H1 (cell line): ENCODE measurements at regions not wholly inside any gene's neighbourhood (a gene's known extent, or its start where the extent isn't known, plus 50 kb on each side); places are given as distances from the start of the nearest gene placed in this dataset.

Source experiments
- EZH2 ChIP-seq: fragments of 200-600 bp; sonication (generic); IDR thresholded peaks from 2 replicates; pipeline ENCODE4 v1.7.1; 2012; ENCODE audit warnings: low read depth, mild to moderate bottlenecking, moderate library complexity, low read length, inconsistent platforms; ENCODE audit not compliant: severe bottlenecking
- HDAC6 ChIP-seq: IDR thresholded peaks from one replicate; pipeline ENCODE4 v1.7.1; 2012; ENCODE audit warnings: low read depth, mild to moderate bottlenecking, inconsistent platforms, low read length, moderate library complexity
- JUN ChIP-seq: IDR thresholded peaks from 2 replicates; pipeline ENCODE4 v1.6.1; 2011; ENCODE audit warnings: low read depth, mild to moderate bottlenecking, improper control_type of control experiment, low read length
- MAFK ChIP-seq: IDR thresholded peaks from 2 replicates; pipeline ENCODE4 v1.6.1; 2012; ENCODE audit warnings: low read depth, mild to moderate bottlenecking, improper control_type of control experiment, low read length
- SAP30 ChIP-seq: fragments of 300-600 bp; sonication (generic); IDR thresholded peaks from 2 replicates; pipeline ENCODE4 v1.7.1; 2012; ENCODE audit warnings: low read length, moderate library complexity, mild to moderate bottlenecking, inconsistent platforms; ENCODE audit not compliant: insufficient read depth, insufficient replicate concordance
- TAF1 ChIP-seq: IDR thresholded peaks from 2 replicates; pipeline ENCODE4 v1.6.1; 2011; ENCODE audit warnings: mild to moderate bottlenecking, low read depth, low read length
- TF ChIP-seq, protein P1 (sequence below): fragments of 300-600 bp; sonication (generic); IDR thresholded peaks from 2 replicates; pipeline ENCODE4 v1.7.1; 2012; ENCODE audit warnings: low read length, moderate library complexity, mild to moderate bottlenecking, inconsistent platforms; ENCODE audit not compliant: insufficient replicate concordance
- TF ChIP-seq, protein P2 (sequence below): IDR thresholded peaks from 2 replicates; pipeline ENCODE4 v1.6.1; 2011; ENCODE audit warnings: low read length, improper control_type of control experiment
- TF ChIP-seq, protein P3 (sequence below): IDR thresholded peaks from 2 replicates; pipeline ENCODE4 v1.6.1; 2012; ENCODE audit warnings: low read length, inconsistent platforms

DNA sequence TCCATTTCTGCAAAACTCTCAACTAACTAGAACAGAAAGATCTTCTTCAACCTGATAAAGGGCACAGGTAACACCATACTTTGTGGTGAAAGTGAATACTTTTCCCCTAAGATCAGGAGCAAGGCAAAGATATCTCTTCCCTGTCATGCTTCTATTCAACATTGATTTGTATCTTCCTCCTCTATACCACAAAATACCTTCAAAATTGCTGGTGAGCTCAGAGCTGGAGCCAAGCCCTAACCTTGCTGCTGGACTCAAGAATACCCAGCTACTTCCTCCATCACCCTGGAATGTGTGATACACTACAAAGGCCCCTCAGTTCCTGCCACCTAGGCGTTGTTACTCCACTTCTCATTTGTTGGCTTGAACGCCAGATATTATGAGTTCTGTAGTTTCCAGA is 499.0 kb downstream of the ACTL7B start (continued):
- TF ChIP-seq, protein P1, sequence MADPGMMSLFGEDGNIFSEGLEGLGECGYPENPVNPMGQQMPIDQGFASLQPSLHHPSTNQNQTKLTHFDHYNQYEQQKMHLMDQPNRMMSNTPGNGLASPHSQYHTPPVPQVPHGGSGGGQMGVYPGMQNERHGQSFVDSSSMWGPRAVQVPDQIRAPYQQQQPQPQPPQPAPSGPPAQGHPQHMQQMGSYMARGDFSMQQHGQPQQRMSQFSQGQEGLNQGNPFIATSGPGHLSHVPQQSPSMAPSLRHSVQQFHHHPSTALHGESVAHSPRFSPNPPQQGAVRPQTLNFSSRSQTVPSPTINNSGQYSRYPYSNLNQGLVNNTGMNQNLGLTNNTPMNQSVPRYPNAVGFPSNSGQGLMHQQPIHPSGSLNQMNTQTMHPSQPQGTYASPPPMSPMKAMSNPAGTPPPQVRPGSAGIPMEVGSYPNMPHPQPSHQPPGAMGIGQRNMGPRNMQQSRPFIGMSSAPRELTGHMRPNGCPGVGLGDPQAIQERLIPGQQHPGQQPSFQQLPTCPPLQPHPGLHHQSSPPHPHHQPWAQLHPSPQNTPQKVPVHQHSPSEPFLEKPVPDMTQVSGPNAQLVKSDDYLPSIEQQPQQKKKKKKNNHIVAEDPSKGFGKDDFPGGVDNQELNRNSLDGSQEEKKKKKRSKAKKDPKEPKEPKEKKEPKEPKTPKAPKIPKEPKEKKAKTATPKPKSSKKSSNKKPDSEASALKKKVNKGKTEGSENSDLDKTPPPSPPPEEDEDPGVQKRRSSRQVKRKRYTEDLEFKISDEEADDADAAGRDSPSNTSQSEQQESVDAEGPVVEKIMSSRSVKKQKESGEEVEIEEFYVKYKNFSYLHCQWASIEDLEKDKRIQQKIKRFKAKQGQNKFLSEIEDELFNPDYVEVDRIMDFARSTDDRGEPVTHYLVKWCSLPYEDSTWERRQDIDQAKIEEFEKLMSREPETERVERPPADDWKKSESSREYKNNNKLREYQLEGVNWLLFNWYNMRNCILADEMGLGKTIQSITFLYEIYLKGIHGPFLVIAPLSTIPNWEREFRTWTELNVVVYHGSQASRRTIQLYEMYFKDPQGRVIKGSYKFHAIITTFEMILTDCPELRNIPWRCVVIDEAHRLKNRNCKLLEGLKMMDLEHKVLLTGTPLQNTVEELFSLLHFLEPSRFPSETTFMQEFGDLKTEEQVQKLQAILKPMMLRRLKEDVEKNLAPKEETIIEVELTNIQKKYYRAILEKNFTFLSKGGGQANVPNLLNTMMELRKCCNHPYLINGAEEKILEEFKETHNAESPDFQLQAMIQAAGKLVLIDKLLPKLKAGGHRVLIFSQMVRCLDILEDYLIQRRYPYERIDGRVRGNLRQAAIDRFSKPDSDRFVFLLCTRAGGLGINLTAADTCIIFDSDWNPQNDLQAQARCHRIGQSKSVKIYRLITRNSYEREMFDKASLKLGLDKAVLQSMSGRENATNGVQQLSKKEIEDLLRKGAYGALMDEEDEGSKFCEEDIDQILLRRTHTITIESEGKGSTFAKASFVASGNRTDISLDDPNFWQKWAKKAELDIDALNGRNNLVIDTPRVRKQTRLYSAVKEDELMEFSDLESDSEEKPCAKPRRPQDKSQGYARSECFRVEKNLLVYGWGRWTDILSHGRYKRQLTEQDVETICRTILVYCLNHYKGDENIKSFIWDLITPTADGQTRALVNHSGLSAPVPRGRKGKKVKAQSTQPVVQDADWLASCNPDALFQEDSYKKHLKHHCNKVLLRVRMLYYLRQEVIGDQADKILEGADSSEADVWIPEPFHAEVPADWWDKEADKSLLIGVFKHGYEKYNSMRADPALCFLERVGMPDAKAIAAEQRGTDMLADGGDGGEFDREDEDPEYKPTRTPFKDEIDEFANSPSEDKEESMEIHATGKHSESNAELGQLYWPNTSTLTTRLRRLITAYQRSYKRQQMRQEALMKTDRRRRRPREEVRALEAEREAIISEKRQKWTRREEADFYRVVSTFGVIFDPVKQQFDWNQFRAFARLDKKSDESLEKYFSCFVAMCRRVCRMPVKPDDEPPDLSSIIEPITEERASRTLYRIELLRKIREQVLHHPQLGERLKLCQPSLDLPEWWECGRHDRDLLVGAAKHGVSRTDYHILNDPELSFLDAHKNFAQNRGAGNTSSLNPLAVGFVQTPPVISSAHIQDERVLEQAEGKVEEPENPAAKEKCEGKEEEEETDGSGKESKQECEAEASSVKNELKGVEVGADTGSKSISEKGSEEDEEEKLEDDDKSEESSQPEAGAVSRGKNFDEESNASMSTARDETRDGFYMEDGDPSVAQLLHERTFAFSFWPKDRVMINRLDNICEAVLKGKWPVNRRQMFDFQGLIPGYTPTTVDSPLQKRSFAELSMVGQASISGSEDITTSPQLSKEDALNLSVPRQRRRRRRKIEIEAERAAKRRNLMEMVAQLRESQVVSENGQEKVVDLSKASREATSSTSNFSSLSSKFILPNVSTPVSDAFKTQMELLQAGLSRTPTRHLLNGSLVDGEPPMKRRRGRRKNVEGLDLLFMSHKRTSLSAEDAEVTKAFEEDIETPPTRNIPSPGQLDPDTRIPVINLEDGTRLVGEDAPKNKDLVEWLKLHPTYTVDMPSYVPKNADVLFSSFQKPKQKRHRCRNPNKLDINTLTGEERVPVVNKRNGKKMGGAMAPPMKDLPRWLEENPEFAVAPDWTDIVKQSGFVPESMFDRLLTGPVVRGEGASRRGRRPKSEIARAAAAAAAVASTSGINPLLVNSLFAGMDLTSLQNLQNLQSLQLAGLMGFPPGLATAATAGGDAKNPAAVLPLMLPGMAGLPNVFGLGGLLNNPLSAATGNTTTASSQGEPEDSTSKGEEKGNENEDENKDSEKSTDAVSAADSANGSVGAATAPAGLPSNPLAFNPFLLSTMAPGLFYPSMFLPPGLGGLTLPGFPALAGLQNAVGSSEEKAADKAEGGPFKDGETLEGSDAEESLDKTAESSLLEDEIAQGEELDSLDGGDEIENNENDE = no peak
- no peak for TF ChIP-seq HDAC6
- TF ChIP-seq EZH2 = no peak
- TF ChIP-seq TAF1 = no peak
- no peak for TF ChIP-seq MAFK
- TF ChIP-seq, protein P2, sequence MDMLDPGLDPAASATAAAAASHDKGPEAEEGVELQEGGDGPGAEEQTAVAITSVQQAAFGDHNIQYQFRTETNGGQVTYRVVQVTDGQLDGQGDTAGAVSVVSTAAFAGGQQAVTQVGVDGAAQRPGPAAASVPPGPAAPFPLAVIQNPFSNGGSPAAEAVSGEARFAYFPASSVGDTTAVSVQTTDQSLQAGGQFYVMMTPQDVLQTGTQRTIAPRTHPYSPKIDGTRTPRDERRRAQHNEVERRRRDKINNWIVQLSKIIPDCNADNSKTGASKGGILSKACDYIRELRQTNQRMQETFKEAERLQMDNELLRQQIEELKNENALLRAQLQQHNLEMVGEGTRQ = no peak
- TF ChIP-seq, protein P3, sequence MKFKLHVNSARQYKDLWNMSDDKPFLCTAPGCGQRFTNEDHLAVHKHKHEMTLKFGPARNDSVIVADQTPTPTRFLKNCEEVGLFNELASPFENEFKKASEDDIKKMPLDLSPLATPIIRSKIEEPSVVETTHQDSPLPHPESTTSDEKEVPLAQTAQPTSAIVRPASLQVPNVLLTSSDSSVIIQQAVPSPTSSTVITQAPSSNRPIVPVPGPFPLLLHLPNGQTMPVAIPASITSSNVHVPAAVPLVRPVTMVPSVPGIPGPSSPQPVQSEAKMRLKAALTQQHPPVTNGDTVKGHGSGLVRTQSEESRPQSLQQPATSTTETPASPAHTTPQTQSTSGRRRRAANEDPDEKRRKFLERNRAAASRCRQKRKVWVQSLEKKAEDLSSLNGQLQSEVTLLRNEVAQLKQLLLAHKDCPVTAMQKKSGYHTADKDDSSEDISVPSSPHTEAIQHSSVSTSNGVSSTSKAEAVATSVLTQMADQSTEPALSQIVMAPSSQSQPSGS = no peak
- no peak for TF ChIP-seq JUN
- no peak for TF ChIP-seq SAP30
